ENCODE measurements at regions not wholly inside any gene's neighbourhood (a gene's known extent, or its start where the extent isn't known, plus 50 kb on each side); places are given as distances from the start of the nearest gene placed in this dataset.
"Not testable (repeated sequence)": the region's sequence is repeated elsewhere in the genome, so short reads cannot be mapped to it uniquely, and the experiment has no call there.

DNA sequence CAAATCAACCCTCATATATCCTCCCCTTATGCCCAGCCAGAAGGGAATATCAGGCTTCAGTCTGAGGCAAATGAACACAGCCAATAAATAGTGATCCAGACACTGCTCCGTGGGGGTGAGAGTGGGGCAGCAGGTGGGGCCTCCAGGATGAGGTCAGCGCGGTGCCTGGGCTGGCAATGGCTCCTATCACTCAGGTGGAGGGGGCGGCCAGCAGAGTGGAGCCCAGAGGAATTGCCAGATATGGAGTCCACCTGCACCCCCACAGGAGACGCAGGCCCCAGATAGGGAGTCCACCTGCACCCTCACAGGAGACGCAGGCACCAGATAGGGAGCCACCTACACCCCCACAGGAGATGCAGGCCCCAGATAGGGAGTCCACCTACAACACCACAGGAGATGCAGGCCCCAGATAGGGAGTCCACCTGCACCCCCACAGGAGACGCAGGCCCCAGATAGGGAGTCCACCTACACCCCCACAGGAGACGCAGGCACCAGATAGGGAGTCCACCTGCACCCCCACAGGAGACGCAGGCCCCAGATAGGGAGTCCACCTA lies 78.0 kb upstream of the PPP2R2D start:
- TF ChIP-seq POLR2A (IDR thresholded peaks at IDR 0.05) (no peak), POLR2AphosphoS5 (IDR thresholded peaks at IDR 0.05) (no peak), EP300 (IDR thresholded peaks at IDR 0.05) (no peak)
- TF ChIP-seq, protein P1, sequence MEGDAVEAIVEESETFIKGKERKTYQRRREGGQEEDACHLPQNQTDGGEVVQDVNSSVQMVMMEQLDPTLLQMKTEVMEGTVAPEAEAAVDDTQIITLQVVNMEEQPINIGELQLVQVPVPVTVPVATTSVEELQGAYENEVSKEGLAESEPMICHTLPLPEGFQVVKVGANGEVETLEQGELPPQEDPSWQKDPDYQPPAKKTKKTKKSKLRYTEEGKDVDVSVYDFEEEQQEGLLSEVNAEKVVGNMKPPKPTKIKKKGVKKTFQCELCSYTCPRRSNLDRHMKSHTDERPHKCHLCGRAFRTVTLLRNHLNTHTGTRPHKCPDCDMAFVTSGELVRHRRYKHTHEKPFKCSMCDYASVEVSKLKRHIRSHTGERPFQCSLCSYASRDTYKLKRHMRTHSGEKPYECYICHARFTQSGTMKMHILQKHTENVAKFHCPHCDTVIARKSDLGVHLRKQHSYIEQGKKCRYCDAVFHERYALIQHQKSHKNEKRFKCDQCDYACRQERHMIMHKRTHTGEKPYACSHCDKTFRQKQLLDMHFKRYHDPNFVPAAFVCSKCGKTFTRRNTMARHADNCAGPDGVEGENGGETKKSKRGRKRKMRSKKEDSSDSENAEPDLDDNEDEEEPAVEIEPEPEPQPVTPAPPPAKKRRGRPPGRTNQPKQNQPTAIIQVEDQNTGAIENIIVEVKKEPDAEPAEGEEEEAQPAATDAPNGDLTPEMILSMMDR (IDR thresholded peaks at IDR 0.05): no peak
- Histone ChIP-seq H3K4me1 (no peaks in the 10 kb centered on the region), H3K4me3 (no peak overlapping the region), H3K27me3 (peaks cover 32% of the 10 kb centered on the region), H3K9me3 (no peaks in the 10 kb centered on the region), H3K36me3 (no peaks in the 10 kb centered on the region), H3K27ac (no peak overlapping the region)
- WGBS: 72% methylated on average over 7 of the region's 9 CpGs
- peak in 1 of 2 donors; percentile 62 for DNase-seq (ENCODE audit: low spot score in 2 of 2)

GRCh38 chr10:131823601-131824099 lies 77.2 kb upstream of the PPP2R2D start:
- not testable (repeated sequence) for H3K36me3 ChIP-seq, H3K4me1 ChIP-seq, H3K27ac ChIP-seq, H3K9me3 ChIP-seq, H3K4me3 ChIP-seq
- 100% methylated on average over 1 of the region's 12 CpGs for WGBS
- H3K27me3 ChIP-seq: peaks cover 23% of the 10 kb centered on the region
- DNase-seq (ENCODE audit: low spot score in 2 of 2): peak in 1 of 2 donors; percentile 16

GRCh38 chr10:131824371-131825149 lies 76.2 kb upstream of the PPP2R2D start:
- Histone ChIP-seq H3K4me3 (no peak overlapping the region), H3K9me3 (no peaks in the 10 kb centered on the region), H3K4me1 (no peaks in the 10 kb centered on the region), H3K27ac (no peak overlapping the region), H3K27me3 (peaks cover 21% of the 10 kb centered on the region), H3K36me3 (no peaks in the 10 kb centered on the region)
- peak in 1 of 2 donors; percentile 71 for DNase-seq (ENCODE audit: low spot score in 2 of 2)
- no peak for TF ChIP-seq EP300 (IDR thresholded peaks at IDR 0.05)
- no peak for TF ChIP-seq POLR2AphosphoS5 (IDR thresholded peaks at IDR 0.05)
- TF ChIP-seq, protein P1 (IDR thresholded peaks at IDR 0.05): no peak
- TF ChIP-seq POLR2A (IDR thresholded peaks at IDR 0.05): no peak
- 43% methylated on average over 9 of the region's 24 CpGs for WGBS

DNA sequence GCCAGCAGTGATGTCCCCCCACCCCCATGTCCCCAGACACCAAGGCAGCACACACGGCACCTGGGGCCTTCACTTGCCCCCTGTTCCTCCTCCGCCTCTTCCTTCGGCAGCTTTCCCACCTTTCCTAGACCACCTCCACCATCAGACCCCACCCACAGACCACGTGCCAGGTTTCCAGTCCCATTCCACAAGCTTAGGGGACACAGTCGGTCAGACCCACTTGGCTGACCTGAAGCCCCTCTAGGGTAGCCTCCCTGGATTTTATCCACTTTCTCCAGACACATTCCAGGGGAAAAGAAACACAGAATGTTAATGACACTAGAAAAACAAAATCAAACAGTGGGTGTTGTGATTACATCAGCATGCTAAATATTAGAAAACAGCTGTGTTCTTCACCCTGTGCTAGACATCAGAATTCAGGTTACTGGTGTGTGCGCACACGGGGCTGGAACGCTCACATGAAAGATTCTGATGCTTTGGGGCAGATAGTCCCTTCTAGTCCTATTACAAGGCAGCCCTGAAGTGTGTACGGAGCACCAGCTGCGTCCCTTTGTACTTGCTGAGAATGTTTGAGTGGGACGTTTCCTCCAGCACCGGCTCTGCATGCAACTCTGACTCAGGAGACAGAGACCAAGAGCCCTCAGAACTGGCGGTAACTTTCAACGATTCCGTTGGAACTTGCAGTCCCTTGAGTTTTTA lies 75.5 kb upstream of the PPP2R2D start:
- H3K4me3 ChIP-seq: no peak overlapping the region
- WGBS: 26% methylated on average over 15 of the region's 15 CpGs
- H3K27me3 ChIP-seq: peaks cover 25% of the 10 kb centered on the region
- no peaks in the 10 kb centered on the region for H3K36me3 ChIP-seq
- no peak overlapping the region for H3K27ac ChIP-seq
- TF ChIP-seq POLR2AphosphoS5 (IDR thresholded peaks at IDR 0.05): no peak
- no peak for TF ChIP-seq EP300 (IDR thresholded peaks at IDR 0.05)
- TF ChIP-seq POLR2A (IDR thresholded peaks at IDR 0.05): no peak
- TF ChIP-seq, protein P1 (IDR thresholded peaks at IDR 0.05): no peak
- DNase-seq (ENCODE audit: low spot score in 2 of 2): peak in 1 of 2 donors; percentile 24
- H3K4me1 ChIP-seq: no peaks in the 10 kb centered on the region
- H3K9me3 ChIP-seq: no peaks in the 10 kb centered on the region

DNA sequence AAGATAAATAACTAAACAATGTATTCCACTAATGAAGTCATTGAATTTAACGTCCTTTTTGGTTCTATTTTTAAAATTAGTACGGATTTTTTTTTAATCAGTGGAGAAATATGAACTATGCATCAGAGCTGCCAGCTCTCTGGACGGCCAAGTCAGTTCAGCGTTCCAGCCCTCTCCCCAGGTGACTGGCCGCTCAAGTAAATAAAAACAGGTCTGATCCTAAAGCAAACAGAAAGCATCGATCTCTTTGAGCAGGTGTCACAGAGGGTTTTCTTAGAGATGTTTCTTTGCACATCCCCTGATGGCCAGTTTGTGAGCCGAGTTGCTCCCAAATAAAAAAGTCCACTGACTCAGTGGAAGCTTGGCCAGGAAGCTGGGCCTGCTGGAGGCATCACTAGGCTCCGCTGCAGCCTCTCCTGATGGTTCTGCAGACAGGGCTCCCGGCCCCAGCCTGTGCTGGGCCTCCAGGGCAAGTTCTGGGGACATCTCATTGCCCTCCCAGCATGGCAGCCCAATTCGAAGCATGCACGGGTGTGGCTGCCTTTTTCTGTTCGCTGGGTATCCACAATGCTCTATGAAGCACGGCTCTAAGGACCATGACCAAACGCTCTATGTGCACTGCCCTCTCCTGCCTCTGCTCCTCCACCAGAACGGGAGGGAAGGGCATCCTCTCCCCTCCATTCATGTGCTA lies 74.7 kb upstream of the PPP2R2D start:
- H3K36me3 ChIP-seq: no peaks in the 10 kb centered on the region
- H3K9me3 ChIP-seq: no peaks in the 10 kb centered on the region
- peaks cover 30% of the 10 kb centered on the region for H3K27me3 ChIP-seq
- no peak overlapping the region for H3K27ac ChIP-seq
- 52% methylated on average over 13 of the region's 15 CpGs for WGBS
- no peaks in the 10 kb centered on the region for H3K4me1 ChIP-seq
- TF ChIP-seq, protein P1 (IDR thresholded peaks at IDR 0.05): no peak
- H3K4me3 ChIP-seq: no peak overlapping the region
- DNase-seq (ENCODE audit: low spot score in 2 of 2): peak in 1 of 2 donors; percentile 54

All from suprapubic skin (tissue), 4 donors.